Mucosa of rectum (tissue), 2 donors: ENCODE measurements at regions not wholly inside any gene's neighbourhood (a gene's known extent, or its start where the extent isn't known, plus 50 kb on each side); places are given as distances from the start of the nearest gene placed in this dataset.

Source experiments
- H3K27ac ChIP-seq, 2 donors: one replicate each; pipeline ENCODE4 v1.7.0; 2013; ENCODE audit warnings: inconsistent platforms in 2 of 2, low read depth in 2 of 2, low read length in 2 of 2
- H3K27me3 ChIP-seq, 2 donors: one replicate each; pipeline ENCODE4 v1.7.0; 2013; ENCODE audit warnings: low read length in 2 of 2; ENCODE audit not compliant: control insufficient read depth in 2 of 2, insufficient read depth in 2 of 2
- H3K36me3 ChIP-seq, 2 donors: one replicate each; pipeline ENCODE4 v1.7.0; 2013; ENCODE audit warnings: low read length in 2 of 2; ENCODE audit not compliant: control insufficient read depth in 2 of 2, insufficient read depth in 2 of 2
- H3K4me1 ChIP-seq, 2 donors: one replicate each; pipeline ENCODE4 v1.7.0; 2013; ENCODE audit warnings: low read length in 2 of 2, mild to moderate bottlenecking in 1 of 2; ENCODE audit not compliant: control insufficient read depth in 2 of 2, insufficient read depth in 2 of 2
- H3K4me3 ChIP-seq, 2 donors: one replicate each; pipeline ENCODE4 v1.7.0; 2013; ENCODE audit warnings: low read length in 2 of 2
- H3K9ac ChIP-seq, 2 donors: one replicate each; pipeline ENCODE4 v1.7.0; 2013; ENCODE audit warnings: low read length in 2 of 2, low read depth in 1 of 2, mild to moderate bottlenecking in 1 of 2
- H3K9me3 ChIP-seq, 2 donors: one replicate each; pipeline ENCODE4 v1.7.0; 2013; ENCODE audit warnings: low read length in 2 of 2; ENCODE audit not compliant: control insufficient read depth in 2 of 2
- donor health status: healthy.
- donor health status: Normal muscosa, but diverticular disease.

GRCh38 chr7:131964203-131964602, 407.8 kb upstream of the PODXL start:
- no peaks in the 10 kb centered on the region for H3K4me1 ChIP-seq
- H3K9me3 ChIP-seq = no peaks in the 10 kb centered on the region
- no peak overlapping the region for H3K4me3 ChIP-seq
- H3K27ac ChIP-seq = no peak overlapping the region
- no peak overlapping the region for H3K9ac ChIP-seq
- no peaks in the 10 kb centered on the region for H3K27me3 ChIP-seq
- H3K36me3 ChIP-seq = no peaks in the 10 kb centered on the region

GRCh38 chr7:131961054-131961680, 404.7 kb upstream of the PODXL start:
- no peaks in the 10 kb centered on the region for H3K9me3 ChIP-seq

GRCh38 chr7:131959106-131959812, 402.8 kb upstream of the PODXL start:
- no peaks in the 10 kb centered on the region for H3K9me3 ChIP-seq
- no peak overlapping the region for H3K9ac ChIP-seq
- H3K27me3 ChIP-seq = no peaks in the 10 kb centered on the region
- no peaks in the 10 kb centered on the region for H3K36me3 ChIP-seq
- no peaks in the 10 kb centered on the region for H3K4me1 ChIP-seq
- no peak overlapping the region for H3K4me3 ChIP-seq
- H3K27ac ChIP-seq = no peak overlapping the region

More at GRCh38 chr7:131961054-131961680, 404.7 kb upstream of the PODXL start:
- Histone ChIP-seq H3K27ac (no peak overlapping the region), H3K27me3 (no peaks in the 10 kb centered on the region), H3K36me3 (no peaks in the 10 kb centered on the region), H3K4me3 (no peak overlapping the region), H3K4me1 (no peaks in the 10 kb centered on the region), H3K9ac (no peak overlapping the region)

GRCh38 chr7:131957338-131958020, 401.1 kb upstream of the PODXL start:
- no peak overlapping the region for H3K4me3 ChIP-seq
- no peaks in the 10 kb centered on the region for H3K27me3 ChIP-seq
- no peak overlapping the region for H3K27ac ChIP-seq
- H3K4me1 ChIP-seq = no peaks in the 10 kb centered on the region
- no peaks in the 10 kb centered on the region for H3K9me3 ChIP-seq
- H3K36me3 ChIP-seq = no peaks in the 10 kb centered on the region
- H3K9ac ChIP-seq = no peak overlapping the region

GRCh38 chr7:131956864-131957263, 400.4 kb upstream of the PODXL start:
- Histone ChIP-seq H3K27me3 (no peaks in the 10 kb centered on the region), H3K4me3 (no peak overlapping the region), H3K27ac (no peak overlapping the region), H3K4me1 (no peaks in the 10 kb centered on the region), H3K9me3 (no peaks in the 10 kb centered on the region), H3K36me3 (no peaks in the 10 kb centered on the region), H3K9ac (no peak overlapping the region)

GRCh38 chr7:131955679-131956078, 399.3 kb upstream of the PODXL start:
- Histone ChIP-seq H3K27ac (no peak overlapping the region), H3K4me3 (no peak overlapping the region), H3K36me3 (no peaks in the 10 kb centered on the region), H3K4me1 (no peaks in the 10 kb centered on the region), H3K9me3 (no peaks in the 10 kb centered on the region), H3K27me3 (no peaks in the 10 kb centered on the region), H3K9ac (no peak overlapping the region)

- H3K9me3 ChIP-seq = no peaks in the 10 kb centered on the region
- peaks cover 14 to 15% of the 10 kb centered on the region in 2 donors for H3K4me1 ChIP-seq
- H3K4me3 ChIP-seq = no peak overlapping the region
- no peaks in the 10 kb centered on the region for H3K36me3 ChIP-seq
- no peaks in the 10 kb centered on the region for H3K27me3 ChIP-seq
- no peak overlapping the region for H3K9ac ChIP-seq
- no peak overlapping the region for H3K27ac ChIP-seq
Measured at GRCh38 chr7:131953184-131953583, 396.8 kb upstream of the PODXL start.

- H3K36me3 ChIP-seq = no peaks in the 10 kb centered on the region
- H3K27ac ChIP-seq = no peak overlapping the region
- no peak overlapping the region for H3K9ac ChIP-seq
- peaks cover 15 to 21% of the 10 kb centered on the region in 2 donors for H3K4me1 ChIP-seq
- H3K27me3 ChIP-seq = no peaks in the 10 kb centered on the region
- no peak overlapping the region for H3K4me3 ChIP-seq
- no peaks in the 10 kb centered on the region for H3K9me3 ChIP-seq
Measured at GRCh38 chr7:131952365-131952764, 395.9 kb upstream of the PODXL start.

- Histone ChIP-seq H3K27ac (no peak overlapping the region), H3K36me3 (no peaks in the 10 kb centered on the region), H3K9ac (no peak overlapping the region), H3K4me1 (peaks cover 16 to 23% of the 10 kb centered on the region in 2 donors), H3K4me3 (no peak overlapping the region), H3K27me3 (no peaks in the 10 kb centered on the region), H3K9me3 (no peaks in the 10 kb centered on the region)
Measured at GRCh38 chr7:131950758-131951157, 394.3 kb upstream of the PODXL start.

GRCh38 chr7:131949659-131950058, 393.2 kb upstream of the PODXL start:
- Histone ChIP-seq H3K9ac (peak overlapping the region in 1 of 2 donors; percentile 33), H3K27me3 (no peaks in the 10 kb centered on the region), H3K36me3 (no peaks in the 10 kb centered on the region), H3K4me3 (no peak overlapping the region), H3K4me1 (peaks cover 20 to 29% of the 10 kb centered on the region in 2 donors), H3K27ac (peak overlapping the region; percentile 59 to 83), H3K9me3 (no peaks in the 10 kb centered on the region)
